Left lung (tissue), 4 donors: ENCODE measurements at regions not wholly inside any gene's neighbourhood (a gene's known extent, or its start where the extent isn't known, plus 50 kb on each side); places are given as distances from the start of the nearest gene placed in this dataset.
A peak's percentile ranks its signal among the peaks of the same experiment; 100 is the strongest.

ENCODE experiments used
- ATAC-seq: fragments of 200-7000 bp; cut with Tn5 transposase; one replicate; pipeline ENCODE4 v1.9.1; 2020; ENCODE audit warnings: moderate library complexity
- DNase-seq, 4 donors: peaks; one replicate each; pipeline ENCODE4 v3.0.0-alpha.2; 2013 to 2020
- H3K27ac ChIP-seq, 2 donors: fragments of 200-600 bp; sonication (generic) in 1 of 2; one replicate each; pipeline versions ENCODE4 v1.5.0 to v1.8.0; 2020 to 2021
- H3K27me3 ChIP-seq, 2 donors: fragments of 200-600 bp; sonication (generic) in 1 of 2; one replicate each; pipeline versions ENCODE4 v1.5.0 to v1.8.0; 2020 to 2021
- H3K36me3 ChIP-seq, 2 donors: fragments of 200-600 bp; sonication (generic) in 1 of 2; one replicate each; pipeline versions ENCODE4 v1.5.0 to v1.8.0; 2020 to 2021
- H3K4me1 ChIP-seq, 2 donors: fragments of 200-600 bp; one replicate each; pipeline ENCODE4 v1.8.0; 2021
- H3K4me3 ChIP-seq, 2 donors: fragments of 200-600 bp; sonication (generic) in 1 of 2; one replicate each; pipeline versions ENCODE4 v1.5.0 to v1.8.0; 2020 to 2021; ENCODE audit warnings: mild to moderate bottlenecking in 1 of 2
- H3K9me3 ChIP-seq, 2 donors: fragments of 200-600 bp; sonication (generic) in 1 of 2; one replicate each; pipeline versions ENCODE4 v1.5.0 to v1.8.0; 2020 to 2021
- intact Hi-C, 2 donors: fragments of 100-400 bp; cut with DNase I; formaldehyde crosslinking; loops; one replicate each; pipeline versions ENCODE4 v1.11.2 to v1.14.2; 2022
- TF ChIP-seq, protein P1 (sequence below), 2 donors: fragments of 200-600 bp; sonication (generic) in 1 of 2; IDR thresholded peaks; one replicate each; pipeline versions ENCODE4 v1.5.0 to v1.8.0; 2021; ENCODE audit warnings: antibody characterized with exemption in 2 of 2
- donor health status: DM: no; HTN: yes; CAD: no.
- donor health status: DM: no; HTN: no; CAD: no.

DNA sequence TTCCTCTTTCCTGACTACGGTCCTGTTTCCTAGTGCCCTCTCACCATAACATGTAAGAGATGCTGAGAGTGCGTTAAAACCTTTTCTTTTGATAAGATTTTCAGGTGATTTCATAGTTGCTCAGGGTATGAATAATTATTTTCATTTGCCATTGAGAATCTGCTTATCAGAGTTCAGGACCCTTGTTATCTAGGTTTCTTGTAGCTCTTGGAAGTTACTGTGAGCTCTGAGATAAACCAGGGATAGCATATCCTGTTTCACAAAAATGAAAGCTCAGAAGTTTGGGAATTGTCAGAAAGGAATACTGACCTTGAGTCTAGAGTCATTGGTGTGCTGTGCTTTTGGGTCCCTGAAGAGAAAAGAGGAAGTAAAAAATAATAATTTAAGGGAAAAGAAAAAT, 76.8 kb upstream of the PRKG1 start:
- peaks cover 0 to 22% of the 10 kb centered on the region in 2 donors for H3K27me3 ChIP-seq
- intact Hi-C loops, result no loop called here
- DNase-seq, result no peak
- no peaks in the 10 kb centered on the region for H3K9me3 ChIP-seq
- no peak overlapping the region for H3K27ac ChIP-seq
- peaks cover 0 to 5% of the 10 kb centered on the region in 2 donors for H3K4me1 ChIP-seq
- ATAC-seq, result no peak
- TF ChIP-seq, protein P1, sequence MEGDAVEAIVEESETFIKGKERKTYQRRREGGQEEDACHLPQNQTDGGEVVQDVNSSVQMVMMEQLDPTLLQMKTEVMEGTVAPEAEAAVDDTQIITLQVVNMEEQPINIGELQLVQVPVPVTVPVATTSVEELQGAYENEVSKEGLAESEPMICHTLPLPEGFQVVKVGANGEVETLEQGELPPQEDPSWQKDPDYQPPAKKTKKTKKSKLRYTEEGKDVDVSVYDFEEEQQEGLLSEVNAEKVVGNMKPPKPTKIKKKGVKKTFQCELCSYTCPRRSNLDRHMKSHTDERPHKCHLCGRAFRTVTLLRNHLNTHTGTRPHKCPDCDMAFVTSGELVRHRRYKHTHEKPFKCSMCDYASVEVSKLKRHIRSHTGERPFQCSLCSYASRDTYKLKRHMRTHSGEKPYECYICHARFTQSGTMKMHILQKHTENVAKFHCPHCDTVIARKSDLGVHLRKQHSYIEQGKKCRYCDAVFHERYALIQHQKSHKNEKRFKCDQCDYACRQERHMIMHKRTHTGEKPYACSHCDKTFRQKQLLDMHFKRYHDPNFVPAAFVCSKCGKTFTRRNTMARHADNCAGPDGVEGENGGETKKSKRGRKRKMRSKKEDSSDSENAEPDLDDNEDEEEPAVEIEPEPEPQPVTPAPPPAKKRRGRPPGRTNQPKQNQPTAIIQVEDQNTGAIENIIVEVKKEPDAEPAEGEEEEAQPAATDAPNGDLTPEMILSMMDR (IDR thresholded peaks at IDR 0.05), result no peak
- H3K36me3 ChIP-seq, result no peaks in the 10 kb centered on the region
- H3K4me3 ChIP-seq, result no peak overlapping the region

DNA sequence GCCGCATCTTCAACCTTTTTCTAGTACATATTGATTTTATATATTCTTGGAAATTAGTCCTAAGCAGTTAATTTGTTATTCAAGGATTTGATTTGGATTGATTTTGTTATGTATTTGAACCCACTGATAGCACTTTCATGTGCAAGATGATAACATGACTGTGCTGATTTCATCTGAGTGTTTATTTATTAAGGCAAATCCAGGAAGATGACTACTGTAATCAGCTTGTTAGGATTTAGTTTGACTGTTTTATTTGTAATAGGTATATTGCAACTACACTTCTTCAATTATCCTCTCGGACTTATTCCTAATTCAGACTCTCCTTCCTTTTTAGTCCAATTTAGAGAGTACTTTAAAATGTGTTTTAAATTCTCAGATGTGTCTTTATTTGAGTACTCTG, 75.1 kb upstream of the PRKG1 start:
- TF ChIP-seq, protein P1 (IDR thresholded peaks at IDR 0.05), result no peak
- Histone ChIP-seq H3K27me3 (peaks cover 0 to 5% of the 10 kb centered on the region in 2 donors), H3K4me3 (no peak overlapping the region), H3K27ac (no peak overlapping the region), H3K9me3 (no peaks in the 10 kb centered on the region), H3K4me1 (peaks cover 0 to 5% of the 10 kb centered on the region in 2 donors), H3K36me3 (no peaks in the 10 kb centered on the region)
- DNase-seq (no peak), ATAC-seq (no peak)
- intact Hi-C loops, result no loop called here

DNA sequence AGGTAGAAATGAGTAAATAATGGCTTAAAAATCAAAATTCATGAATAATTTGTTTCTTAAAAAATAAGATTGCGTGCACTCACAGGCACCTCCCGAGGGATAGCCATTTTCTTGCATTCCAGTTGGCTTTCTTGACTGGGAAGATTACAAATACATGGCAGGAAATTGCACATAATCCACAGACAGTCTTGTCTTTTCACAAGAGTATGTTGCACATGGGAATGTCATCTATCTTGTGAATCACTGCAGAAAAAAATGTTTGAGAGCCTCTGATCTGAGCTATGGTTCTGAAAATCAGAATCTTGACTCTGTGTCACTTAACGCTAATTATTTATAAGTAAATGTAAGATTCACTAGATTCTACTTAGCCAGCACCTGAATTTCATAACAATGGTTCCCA, 74.1 kb upstream of the PRKG1 start:
- no peaks in the 10 kb centered on the region for H3K27me3 ChIP-seq
- no peaks in the 10 kb centered on the region for H3K36me3 ChIP-seq
- peaks cover 0 to 5% of the 10 kb centered on the region in 2 donors for H3K4me1 ChIP-seq
- DNase-seq (no peak), ATAC-seq (no peak)
- peak overlapping the region in 1 of 2 donors; percentile 28 for H3K27ac ChIP-seq
- H3K9me3 ChIP-seq, result no peaks in the 10 kb centered on the region
- TF ChIP-seq, protein P1 (IDR thresholded peaks at IDR 0.05), result no peak
- intact Hi-C loops, result loop anchor here in 1 of 2 donors (10.0 kb wide), 1 partner anchor 1215 kb away; no protein-coding TSS in a partner anchor
- no peak overlapping the region for H3K4me3 ChIP-seq

DNA sequence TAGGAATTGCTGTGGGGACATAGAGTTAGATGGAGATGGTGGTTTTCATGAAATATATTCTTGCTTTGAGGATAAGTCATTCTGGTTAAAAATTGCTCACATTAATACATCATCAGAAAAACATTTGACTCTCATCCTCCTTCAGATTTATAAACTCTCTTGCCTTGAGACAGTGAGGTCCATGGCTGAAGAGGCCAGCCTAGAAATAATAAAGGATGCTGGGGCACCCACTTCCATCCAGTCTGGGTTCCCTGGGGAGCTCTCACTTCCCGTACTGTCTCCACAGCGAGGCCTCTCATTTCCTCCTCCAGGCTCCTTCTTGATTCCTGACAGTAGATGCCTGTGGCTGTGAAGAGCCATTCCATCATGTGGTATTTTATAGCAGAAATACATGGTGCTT, 73.3 kb upstream of the PRKG1 start:
- DNase-seq, result no peak
- no peaks in the 10 kb centered on the region for H3K9me3 ChIP-seq
- no peak overlapping the region for H3K27ac ChIP-seq
- no peak overlapping the region for H3K4me3 ChIP-seq
- H3K27me3 ChIP-seq, result no peaks in the 10 kb centered on the region
- peaks cover 0 to 5% of the 10 kb centered on the region in 2 donors for H3K4me1 ChIP-seq
- intact Hi-C loops, result loop anchor here in 1 of 2 donors (10.0 kb wide), 1 partner anchor 1214 kb away; no protein-coding TSS in a partner anchor
- TF ChIP-seq, protein P1 (IDR thresholded peaks at IDR 0.05), result no peak
- no peaks in the 10 kb centered on the region for H3K36me3 ChIP-seq
- no peak for ATAC-seq

DNA sequence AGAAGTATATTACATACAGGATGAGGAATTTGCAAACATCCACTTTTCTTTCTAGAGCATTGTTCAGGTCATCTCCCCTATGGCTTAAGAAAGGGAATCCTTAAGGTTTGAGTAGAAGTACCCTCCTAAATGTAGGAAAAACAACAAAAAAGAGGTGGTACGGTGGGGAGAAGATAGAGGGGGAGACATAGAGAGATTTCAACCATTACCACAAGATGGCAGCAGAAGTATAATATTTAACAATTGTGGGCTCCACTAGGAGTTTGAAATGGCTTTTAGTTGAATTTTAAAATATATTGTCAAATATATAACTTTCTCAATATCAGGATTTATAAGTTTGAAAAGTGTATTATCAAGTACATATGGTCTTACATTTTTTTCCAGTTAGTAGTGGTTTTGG, 72.7 kb upstream of the PRKG1 start:
- H3K4me1 ChIP-seq, result peaks cover 0 to 5% of the 10 kb centered on the region in 2 donors
- intact Hi-C loops, result loop anchor here in 1 of 2 donors (10.0 kb wide), 1 partner anchor 1213 kb away; no protein-coding TSS in a partner anchor

More for the DNA sequence above, 72.7 kb upstream of the PRKG1 start:
- no peak overlapping the region for H3K4me3 ChIP-seq
- peak in 1 of 4 donors; percentile 46 for DNase-seq
- TF ChIP-seq, protein P1 (IDR thresholded peaks at IDR 0.05), result peak in 1 of 2 donors; percentile 50
- no peak overlapping the region for H3K27ac ChIP-seq
- no peaks in the 10 kb centered on the region for H3K9me3 ChIP-seq
- no peaks in the 10 kb centered on the region for H3K36me3 ChIP-seq
- no peaks in the 10 kb centered on the region for H3K27me3 ChIP-seq
- ATAC-seq, result peak; percentile 70
